Iris pigment epithelial cell (primary cell): ENCODE measurements at regions not wholly inside any gene's neighbourhood (a gene's known extent, or its start where the extent isn't known, plus 50 kb on each side); places are given as distances from the start of the nearest gene placed in this dataset.

Experiments used
- DNase-seq: peaks from one replicate; pipeline ENCODE4 v3.0.0-alpha.2; 2011; ENCODE audit warnings: low read depth

DNA sequence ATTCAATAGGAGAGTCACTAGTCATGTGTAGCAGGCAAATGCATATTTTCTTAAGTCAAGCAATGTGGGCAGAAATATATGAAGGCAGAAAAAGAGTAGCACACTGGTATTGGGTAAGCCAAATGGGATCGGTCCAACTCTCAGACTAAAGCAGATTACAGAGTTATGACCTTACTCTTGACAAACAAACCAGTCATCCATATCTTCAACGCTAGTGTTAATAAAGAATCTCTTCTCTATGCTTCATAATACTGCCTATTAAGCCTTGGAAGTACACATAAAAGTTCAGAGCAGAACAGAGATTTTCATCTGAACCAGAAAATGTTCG, 320.2 kb upstream of the JARID2 start:
- peak; percentile 75 for DNase-seq

DNA sequence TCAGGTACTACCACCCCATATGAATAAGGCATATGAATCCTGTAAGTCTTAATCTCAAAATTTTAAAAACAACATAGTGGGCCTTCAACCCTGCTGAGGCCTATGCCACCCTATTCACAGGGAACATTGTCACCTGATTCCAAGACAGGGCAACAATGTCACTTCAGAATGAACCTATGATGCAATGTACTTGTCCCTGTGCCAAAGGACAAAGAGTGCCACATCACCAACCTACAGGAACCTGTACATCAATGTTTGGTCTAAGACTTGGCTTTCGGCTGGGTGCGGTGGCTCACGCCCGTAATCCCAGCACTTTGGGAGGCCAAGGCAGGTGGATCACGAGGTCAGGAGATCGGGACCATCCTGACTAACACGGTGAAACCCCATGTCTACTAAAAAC, 318.5 kb upstream of the JARID2 start:
- no peak for DNase-seq

DNA sequence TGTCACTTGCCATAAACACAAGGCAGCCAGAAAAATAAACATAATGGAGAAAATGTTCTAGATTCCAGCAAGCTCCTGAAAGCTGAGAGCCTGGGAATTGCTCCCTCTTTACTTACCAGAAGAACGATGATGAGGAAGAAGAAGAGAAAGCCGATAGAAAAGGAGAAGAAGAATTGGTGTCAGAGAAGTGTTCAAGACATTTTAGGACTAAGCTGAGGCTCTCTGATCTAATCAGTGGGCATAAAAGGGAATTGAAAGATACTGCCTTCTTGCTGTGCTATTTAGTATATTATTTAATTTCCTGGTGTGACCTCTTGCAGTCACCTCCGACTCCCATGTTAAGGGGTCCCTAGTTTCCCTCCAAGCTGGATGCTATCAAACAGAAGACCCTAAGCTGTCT, 316.6 kb upstream of the JARID2 start:
- no peak for DNase-seq

DNA sequence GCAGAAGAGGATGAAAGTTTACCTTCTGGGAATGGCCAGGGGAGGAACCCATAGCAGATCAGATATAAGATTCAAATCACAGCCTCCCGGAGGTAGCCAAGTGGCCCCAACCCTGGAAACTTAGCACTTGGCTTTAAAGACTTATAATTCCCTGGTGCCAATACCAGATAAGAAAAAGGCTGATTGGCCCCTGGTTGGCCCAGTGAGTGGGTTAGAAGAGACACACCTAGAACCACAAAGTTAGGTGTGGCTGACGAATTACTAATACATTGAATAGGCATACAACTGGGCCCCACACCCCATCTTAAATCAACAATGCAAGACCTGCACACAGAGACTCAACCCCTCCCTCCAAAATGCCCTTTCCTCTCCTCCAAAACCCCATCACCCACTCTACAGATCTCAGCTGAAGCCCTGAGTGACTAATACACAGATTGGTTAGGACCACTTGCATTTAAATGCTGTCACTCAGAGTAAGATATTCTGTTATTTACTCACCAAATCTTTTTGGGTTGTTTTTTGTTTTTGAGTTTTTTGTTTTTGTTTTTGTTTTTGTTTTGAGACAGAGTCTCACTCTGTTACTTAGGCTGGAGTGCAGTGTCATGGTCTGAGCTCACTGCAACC, 315.4 kb upstream of the JARID2 start:
- DNase-seq: no peak

DNA sequence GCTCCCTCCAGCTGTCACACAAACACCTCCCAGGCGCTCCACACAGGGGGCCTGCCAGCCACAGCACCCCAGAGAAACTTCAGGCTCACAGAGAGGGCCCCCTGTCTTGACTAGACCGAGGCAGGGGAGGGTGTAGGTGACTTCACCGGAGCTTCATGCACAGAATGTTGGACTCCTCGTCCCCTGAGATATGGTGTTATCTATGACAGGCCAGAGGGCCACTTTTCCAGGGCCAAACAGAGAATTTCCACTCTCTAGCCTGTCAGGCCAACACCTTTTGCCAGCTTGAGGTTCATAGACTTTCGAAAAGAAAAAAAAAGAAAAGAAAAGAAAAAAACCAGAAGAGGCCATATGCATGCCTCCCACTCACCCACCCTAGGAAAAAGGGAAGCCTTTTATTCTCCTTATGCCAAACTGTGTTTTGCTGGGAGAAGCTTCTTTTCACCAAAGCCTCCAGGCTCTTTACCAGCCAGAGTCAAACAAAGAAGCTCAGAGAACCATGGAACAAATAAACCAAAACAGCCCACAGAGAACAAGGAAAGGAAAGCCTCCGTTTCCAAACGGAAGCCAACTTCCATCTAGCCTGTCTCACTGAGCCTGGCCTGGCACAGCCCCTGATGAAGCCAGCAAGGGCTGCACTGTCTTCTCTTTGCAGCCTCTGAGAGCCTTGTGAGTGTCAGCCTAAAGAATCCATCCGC, 313.2 kb upstream of the JARID2 start:
- DNase-seq: no peak

DNA sequence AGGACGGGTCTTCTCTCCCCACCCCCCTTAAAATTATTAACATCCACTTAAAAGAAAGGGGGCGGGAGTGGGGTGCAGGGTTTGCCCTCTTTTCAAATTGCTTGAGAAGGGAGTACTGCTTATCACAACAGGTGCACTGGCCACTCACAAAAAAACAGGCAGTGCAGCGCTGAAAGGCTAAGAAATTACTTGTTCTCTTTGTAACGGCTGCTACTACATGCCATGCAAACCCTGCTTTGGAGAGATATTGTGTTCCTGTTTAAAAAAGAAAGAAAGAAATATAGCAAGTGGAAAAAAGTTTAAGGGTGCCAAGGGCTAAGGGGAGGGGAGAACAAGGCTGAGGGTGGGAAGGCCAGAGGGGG, 312.7 kb upstream of the JARID2 start:
- no peak for DNase-seq

DNA sequence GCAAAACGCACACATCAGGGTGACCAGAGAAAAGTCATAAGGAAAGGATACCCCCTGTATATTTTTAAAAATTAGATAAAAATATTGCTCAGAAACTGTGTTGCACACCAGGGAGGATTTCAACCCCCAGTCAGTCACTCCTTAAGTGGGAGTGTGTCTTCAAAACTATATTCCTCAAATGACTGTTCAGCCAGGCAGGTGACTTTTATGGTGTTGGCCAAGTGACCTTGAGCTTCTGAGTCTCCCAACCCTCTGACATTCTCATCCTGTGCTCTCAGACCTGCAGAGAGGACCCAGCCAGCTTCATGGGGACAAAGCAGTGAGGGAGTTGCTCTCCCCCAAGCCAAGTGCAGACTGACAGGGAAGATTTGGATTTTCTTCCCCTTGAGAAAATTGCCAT, 311.9 kb upstream of the JARID2 start:
- no peak for DNase-seq

DNA sequence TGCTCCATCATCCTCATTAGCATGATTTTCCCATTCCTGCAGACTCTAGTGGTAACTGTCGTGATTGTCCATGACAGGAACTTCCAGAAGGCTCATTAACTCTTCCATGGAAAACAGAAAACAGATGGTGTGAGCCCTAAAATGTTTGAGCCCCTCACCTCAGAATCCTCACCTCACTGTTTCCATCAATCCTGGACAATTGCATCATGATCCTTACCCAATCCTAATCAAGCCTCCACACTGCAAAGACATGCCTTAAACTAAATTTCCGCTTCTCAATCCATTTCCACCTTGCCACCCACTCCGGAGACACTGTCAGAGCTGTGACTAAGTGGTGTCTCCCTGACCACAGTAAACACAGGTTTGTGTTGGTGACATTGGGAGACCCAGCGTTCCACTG, 311.0 kb upstream of the JARID2 start:
- DNase-seq: no peak

DNA sequence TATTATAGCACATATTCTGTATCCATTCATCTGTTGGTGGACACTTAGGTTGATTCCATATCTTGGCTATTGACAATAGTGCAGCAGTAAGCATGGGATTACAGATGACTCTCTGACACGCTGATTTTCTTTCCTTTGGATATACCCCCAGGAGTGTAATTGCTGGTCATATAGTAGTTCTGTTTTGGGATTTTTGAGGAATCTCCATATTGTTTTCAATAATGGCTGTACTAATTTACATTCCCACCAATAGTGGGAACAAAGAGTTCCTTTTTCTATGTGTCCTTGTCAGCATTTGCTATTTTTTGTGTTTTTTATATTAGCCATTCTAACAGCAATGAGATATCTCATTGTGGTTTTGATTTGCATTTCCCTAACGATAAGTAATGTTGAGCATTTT, 309.0 kb upstream of the JARID2 start:
- no peak for DNase-seq

DNA sequence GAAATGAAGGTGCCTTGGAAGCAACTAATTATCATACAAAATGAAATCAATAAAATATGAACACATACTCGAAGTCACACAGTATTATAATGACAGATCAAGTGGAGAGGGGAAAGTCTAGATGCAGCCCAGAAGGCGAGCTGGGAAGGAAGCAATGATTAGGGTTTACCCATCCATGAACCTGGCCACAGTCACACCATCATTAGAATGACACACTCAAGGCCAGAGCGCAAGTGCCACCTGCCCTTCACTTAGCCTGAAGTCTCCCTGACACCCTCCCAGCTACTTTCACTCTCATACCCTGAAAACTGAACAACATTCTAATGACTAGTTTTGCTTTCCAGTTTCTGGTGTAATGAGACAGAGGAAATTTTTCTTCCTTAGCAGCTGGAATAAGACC, 302.8 kb upstream of the JARID2 start:
- DNase-seq: no peak

DNA sequence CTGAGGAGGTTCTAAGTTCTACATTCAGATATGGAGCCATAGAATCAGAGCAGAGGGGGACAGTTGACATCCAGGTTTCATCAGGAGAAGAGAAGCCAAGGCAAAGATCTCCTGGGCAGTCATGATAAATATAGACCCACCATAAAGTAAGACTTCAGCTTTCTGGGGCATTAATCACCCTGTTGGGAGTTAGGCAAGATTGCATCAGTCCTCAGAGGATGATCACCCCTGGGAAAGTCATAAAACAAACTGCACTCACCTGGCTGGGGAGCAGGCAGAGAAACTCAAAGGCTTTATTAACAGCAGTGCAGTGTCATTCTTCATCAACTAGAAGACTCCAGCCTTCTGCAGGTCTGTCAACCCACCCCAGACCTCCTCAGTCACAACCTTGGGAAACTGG, 301.3 kb upstream of the JARID2 start:
- DNase-seq: peak; percentile 24

DNA sequence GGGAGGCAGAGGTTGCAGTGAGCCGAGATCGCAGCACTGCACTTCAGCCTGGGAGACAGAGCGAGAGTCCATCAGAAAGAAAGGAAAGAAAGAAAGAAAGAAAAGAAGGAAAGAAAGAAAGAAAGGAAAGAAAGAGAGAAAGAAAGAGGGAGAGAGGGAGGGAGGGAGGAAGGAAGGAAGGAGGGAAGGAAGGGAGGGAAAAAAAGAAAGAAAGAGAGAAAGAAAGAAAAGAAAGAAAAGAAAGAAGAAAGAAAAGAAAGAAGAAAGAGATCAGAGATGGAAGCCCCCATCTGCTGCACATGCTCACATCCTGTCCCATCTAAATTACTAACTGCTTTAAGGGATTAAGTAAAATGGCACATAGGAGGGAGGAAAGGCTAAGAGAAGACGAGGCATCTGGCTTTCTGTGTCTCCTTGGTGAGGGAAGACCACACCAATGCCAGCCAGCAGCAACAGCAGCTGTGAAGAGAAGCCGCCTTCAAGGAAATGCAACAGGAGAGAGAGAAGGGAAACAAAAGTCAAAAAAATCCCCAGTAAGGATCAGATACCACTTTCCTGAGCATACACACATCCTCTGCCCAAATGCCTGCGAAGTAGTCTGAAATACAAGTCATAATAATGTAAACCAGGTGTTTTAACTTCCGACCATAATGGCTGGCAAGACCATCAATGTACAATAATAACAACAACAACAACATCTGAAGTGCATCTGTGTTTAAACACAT, 300.2 kb upstream of the JARID2 start:
- no peak for DNase-seq

DNA sequence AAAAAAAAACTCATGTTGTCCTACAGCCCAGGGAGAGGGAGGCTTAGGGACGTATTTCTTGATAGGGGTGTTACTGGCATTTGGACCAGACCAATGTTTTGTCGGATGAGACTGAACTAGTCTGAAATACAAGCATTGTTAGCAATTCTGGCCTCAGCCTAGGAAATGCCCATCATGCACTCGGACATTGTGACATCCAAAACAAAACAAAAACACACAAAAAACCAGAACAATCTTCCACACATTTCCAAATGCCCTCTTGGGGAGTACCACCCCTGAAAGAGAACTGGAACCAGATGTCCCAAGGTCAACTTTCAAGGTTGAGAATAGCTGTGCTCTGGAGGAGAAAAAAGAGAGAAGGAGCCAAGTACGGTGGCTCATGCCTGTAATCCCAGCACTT, 299.1 kb upstream of the JARID2 start:
- DNase-seq: no peak

DNA sequence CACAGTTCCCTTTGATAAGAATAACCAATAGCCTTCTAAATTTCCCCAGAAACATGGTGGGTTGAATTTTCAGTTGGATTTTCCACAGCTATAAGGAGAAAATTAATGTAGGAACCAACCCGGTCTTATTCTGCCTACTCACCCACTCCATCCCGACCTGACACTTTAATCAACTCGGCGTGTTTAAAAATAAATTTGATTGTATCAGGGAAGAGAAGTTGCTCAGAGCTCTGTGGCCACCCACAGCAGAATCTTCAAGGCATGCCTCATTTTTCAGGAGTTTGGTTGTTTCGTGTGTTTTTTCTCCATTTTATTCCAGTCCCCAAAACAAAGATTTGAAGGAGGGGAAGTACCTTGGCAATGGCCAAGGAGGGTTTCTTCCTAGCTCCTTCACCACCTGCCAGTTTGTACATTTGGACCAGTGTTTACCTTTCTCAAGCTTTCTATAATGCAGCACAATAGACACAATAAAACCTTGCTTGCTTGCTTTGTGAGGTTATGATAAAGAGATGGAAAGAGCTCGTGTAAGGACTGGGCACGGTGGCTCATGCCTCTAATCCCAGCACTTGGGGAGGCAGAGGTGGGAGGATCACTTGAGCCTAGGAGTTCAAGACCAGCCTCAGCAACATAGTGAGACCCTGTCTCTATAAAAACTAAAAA, 297.2 kb upstream of the JARID2 start:
- DNase-seq: no peak

DNA sequence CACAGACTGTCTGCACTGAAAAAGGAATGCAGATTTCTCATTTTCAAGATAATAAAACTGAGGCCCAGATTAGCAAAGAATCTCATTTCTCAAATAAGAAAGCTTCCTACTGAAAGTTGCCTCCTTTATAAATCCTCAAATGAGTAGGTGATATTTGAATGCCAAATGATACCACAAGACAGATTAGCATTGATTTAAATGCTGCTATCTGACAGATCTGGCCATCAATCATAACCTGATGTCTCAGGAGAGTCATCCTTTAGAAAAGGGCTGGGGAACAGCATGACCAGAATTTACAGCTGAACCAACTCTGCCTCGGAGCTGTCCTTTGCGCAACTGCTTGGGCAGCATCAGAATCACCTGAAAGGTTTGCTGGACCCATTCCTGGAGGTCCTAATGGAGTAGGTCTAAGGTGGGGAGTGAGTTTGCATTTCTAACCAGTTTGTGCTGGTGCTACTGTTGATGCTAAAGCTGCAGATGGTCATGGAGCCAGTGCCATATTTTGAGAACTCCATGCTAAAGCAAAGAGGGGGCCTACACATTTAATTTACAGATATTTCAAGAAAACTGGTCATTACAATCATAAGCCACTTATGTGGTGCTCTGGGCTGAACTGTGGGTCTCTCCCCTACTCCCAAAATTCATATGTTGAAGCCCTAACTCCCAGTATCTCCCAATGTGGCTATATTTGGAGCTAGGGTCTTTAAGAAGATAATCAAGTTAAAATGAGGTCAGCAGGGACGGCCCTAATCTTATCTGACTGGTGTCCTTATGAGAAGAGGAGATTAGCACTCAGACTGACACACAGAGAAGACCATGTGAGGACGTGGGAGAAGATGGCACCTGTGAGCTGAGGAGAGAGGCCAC, 295.5 kb upstream of the JARID2 start:
- no peak for DNase-seq

DNA sequence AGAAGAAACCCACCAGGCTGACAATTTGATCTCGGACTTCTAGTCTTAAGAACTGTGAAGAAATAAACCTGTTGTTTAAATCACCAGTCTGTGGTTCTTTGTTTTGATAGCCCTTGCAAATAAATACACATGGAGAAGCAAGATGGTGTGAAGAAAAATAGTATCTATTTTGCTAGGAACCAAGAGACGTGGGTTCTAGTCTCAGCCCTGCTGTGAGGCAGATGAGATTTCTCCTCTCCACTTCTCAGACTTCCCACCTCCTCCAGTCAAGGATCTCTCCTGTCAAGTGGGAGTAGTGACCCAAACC, 294.9 kb upstream of the JARID2 start:
- DNase-seq: no peak

DNA sequence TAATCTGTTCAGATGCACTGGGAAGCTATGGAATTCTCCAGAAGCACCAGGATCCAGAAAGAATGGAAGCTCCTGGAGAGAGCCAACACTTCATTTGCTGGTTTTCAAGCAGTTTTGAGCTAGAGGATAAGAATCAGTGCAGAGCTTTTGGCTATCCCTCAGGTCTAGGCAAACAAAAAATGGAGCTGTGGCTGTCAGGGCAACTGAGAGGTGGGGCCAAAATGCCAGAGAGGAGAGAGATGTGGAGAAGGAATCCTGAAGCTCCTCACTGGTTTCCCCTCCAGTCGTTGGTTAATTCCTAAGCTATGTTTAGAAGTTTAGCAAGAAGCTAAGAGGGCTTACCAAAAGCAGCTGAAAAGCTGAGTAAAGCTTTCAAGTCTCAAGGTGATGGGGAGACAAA, 294.2 kb upstream of the JARID2 start:
- no peak for DNase-seq

DNA sequence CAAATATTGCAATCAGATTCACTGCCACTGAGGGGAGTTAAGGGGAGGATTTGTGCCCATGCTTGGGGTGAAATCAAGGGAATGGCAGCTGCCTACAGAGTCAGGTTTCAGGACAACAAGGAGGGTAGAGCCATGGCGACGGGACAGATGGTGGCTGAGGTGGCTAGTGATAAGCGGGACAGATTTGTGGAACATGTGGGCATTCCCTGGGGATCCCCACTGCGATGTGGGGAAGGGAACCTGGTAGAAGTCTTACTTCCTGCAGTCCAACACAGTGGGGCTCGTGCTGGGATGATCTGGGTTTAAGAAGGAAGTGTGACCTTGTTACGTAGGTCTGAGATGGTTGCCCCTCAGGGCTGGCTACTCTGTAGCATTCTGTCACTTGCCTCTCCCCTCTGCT, 292.0 kb upstream of the JARID2 start:
- DNase-seq: no peak

DNA sequence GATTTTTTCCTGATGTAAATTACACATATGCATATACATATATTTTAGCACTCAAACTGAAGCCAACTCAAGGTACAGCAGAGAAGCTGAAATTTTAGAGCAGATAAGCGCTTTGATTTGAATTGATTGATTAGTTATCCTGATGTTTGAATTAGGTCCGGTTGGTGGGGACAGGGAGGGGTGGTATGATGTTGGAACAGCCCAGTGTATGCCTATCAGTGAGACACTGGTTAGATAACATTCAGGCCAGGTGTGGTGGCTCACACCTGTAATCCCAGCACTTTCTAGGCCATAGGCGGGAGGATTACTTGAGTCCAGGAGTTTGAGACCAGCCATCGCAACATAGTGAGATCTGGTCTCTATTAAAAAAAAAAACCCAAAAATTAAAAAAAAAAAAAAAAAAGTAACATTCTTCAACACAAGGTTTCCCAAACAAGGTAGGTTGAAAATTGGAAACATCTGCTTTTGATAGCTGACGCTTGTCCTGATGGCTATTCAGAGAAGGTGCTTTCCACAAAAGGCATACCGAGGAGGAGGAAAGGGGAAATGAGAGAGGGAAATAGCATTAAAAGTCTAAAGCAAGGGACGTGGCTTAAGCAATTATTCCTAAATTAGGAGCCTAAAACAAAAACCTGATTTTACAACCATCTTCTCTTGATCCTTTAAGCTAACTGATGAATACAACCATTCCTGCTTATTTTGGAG, 288.4 kb upstream of the JARID2 start:
- no peak for DNase-seq

DNA sequence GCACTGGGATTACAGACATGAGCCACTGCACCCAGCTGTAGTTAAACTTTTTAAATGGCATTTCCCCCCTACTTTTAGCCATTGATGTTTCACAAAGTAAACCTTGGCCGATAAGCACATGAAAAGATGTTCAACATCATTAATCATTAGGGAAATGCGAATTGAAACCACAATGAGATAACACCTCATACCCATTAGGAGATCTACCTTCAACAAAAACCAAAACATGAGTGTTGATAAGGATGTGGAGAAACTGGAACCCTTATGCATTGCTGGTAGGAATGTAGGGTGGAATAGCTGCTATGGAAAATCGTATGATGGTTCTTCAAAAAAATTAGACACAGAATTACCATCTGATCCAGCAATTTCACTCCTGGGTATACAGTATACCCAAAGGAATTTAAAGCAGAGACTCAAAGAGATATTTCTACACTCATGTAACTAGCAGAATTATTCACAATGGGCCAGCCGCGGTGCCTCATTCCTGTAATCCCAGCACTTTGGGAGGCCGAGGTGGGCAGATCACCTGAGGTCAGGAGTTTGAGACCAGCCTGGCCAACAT, 286.5 kb upstream of the JARID2 start:
- no peak for DNase-seq

DNA sequence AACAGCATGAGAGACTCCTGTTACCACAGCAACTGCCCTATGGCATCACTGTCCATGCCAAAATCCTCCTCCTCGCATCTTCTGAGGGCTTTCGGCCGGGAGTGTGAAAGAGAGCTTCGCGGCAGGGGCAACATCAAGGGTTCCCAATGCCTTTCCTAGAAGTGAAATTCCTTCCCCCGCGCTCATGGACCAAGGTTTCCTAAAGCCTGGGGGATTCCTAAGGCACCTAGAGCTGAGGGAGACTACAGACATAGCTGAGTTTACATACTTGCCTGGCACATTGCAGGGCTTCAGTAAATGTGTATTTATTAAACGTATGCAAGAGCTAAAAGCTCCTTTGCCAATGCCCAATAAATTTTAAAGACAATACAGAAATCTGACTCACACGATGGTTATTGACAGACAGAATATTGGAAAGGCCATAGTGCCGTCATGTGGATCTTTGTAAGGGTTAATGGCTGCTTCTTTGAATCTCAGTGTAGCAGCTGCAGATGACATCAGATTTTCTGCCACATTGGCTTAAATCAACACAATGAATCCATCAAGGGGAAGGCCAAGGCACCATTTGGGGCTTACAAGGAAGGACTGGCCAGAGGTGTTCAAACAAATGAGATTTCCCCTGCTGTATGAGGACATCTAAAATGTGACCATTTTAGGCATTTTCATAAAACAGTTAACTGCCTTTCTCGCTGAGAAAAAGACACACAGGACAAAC, 281.2 kb upstream of the JARID2 start:
- DNase-seq: no peak
